Upper lobe of left lung (tissue), 6 donors: ENCODE measurements at regions not wholly inside any gene's neighbourhood (a gene's known extent, or its start where the extent isn't known, plus 50 kb on each side); places are given as distances from the start of the nearest gene placed in this dataset.
A peak's percentile ranks its signal among the peaks of the same experiment; 100 is the strongest.
"Not testable (repeated sequence)": the region's sequence is repeated elsewhere in the genome, so short reads cannot be mapped to it uniquely, and the experiment has no call there.

Source experiments
- ATAC-seq, 2 donors: fragments of 200-7000 bp; cut with Tn5 transposase; one replicate each; pipeline ENCODE4 v1.9.1; 2022; ENCODE audit warnings: mild to moderate bottlenecking in 2 of 2, moderate library complexity in 2 of 2; ENCODE audit not compliant: low FRiP score in 2 of 2
- DNase-seq, 2 donors: peaks; one replicate each; pipeline ENCODE4 v3.0.0-alpha.2; 2019 to 2020
- H3K27ac ChIP-seq, 4 donors: fragments of 200-600 bp; sonication (generic); one replicate each; pipeline ENCODE4 v1.5.1; 2016 to 2019
- H3K27me3 ChIP-seq, 4 donors: fragments of 200-600 bp; sonication (generic); one replicate each; pipeline ENCODE4 v1.5.1; 2017 to 2019
- H3K36me3 ChIP-seq, 4 donors: fragments of 200-600 bp; sonication (generic); one replicate each; pipeline ENCODE4 v1.5.1; 2016 to 2019
- H3K4me1 ChIP-seq, 4 donors: fragments of 200-600 bp; sonication (generic); one replicate each; pipeline ENCODE4 v1.5.1; 2018 to 2019
- H3K4me3 ChIP-seq, 4 donors: fragments of 200-600 bp; sonication (generic); one replicate each; pipeline ENCODE4 v1.5.1; 2017 to 2019; ENCODE audit warnings: mild to moderate bottlenecking in 2 of 4, moderate library complexity in 1 of 4
- H3K9me3 ChIP-seq, 4 donors: fragments of 200-600 bp; sonication (generic); one replicate each; pipeline ENCODE4 v1.5.1; 2018 to 2019
- EP300 ChIP-seq, 4 donors: sonication (generic); formaldehyde crosslinking; IDR thresholded peaks; one replicate each; pipeline ENCODE4 v1.5.1; 2017; ENCODE audit warnings: antibody characterized with exemption in 4 of 4, control low read depth in 2 of 4
- POLR2A ChIP-seq, 4 donors: fragments of 450-650 bp; IDR thresholded peaks; one replicate each; pipeline ENCODE4 v1.5.1; 2016 to 2017; ENCODE audit warnings: antibody characterized with exemption in 4 of 4, mild to moderate bottlenecking in 2 of 4
- POLR2AphosphoS5 ChIP-seq, 2 donors: sonication (generic); formaldehyde crosslinking; IDR thresholded peaks; one replicate each; pipeline ENCODE4 v1.5.1; 2017; ENCODE audit warnings: antibody characterized with exemption in 2 of 2
- WGBS, 2 donors: methylation state at CpG; one replicate each; pipeline ENCODE4 v1.1.5; 2017 to 2018; 5-methylcytosine and 5-hydroxymethylcytosine counted together
- TF ChIP-seq, protein P1 (sequence below), 6 experiments: fragments of 450-650 bp in 4 of 6; fragments of 200-600 bp in 2 of 6; sonication (generic) in 2 of 6; IDR thresholded peaks; one replicate each; pipeline ENCODE4 v1.5.1; 2016 to 2019; ENCODE audit warnings: antibody characterized with exemption in 6 of 6
- donor health status: DM: no; HTN: no; CAD: no; lungs with moderate emphysema.
- donor health status: DM: no; HTN: yes; CAD: no; lungs with severe emphysema.

DNA sequence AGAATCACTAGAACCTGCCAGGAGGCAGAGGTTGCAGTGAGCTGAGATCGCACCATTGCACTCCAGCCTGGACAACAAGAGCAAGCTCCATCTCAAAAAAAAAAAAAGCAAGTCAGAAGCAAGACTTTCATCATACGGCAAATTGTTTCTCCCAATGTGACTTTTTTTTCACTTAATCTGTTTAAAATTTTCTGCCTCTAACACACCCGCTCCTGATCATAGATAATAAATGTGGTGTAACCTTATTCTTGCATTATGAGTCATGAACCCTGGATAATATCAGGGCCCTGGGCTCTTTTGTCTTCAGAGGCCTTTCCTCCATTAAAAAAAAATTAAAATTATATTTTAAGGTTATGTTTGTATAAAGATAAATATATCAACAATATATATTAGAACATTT lies 111.4 kb upstream of the JCAD start:
- ATAC-seq (peak in 1 of 2 donors; percentile 50), DNase-seq (no peak)
- Histone ChIP-seq H3K27me3 (no peaks in the 10 kb centered on the region), H3K9me3 (no peaks in the 10 kb centered on the region), H3K4me1 (no peaks in the 10 kb centered on the region), H3K4me3 (no peak overlapping the region), H3K27ac (no peak overlapping the region), H3K36me3 (no peaks in the 10 kb centered on the region)
- no peak for TF ChIP-seq POLR2AphosphoS5 (IDR thresholded peaks at IDR 0.05)
- TF ChIP-seq, protein P1, sequence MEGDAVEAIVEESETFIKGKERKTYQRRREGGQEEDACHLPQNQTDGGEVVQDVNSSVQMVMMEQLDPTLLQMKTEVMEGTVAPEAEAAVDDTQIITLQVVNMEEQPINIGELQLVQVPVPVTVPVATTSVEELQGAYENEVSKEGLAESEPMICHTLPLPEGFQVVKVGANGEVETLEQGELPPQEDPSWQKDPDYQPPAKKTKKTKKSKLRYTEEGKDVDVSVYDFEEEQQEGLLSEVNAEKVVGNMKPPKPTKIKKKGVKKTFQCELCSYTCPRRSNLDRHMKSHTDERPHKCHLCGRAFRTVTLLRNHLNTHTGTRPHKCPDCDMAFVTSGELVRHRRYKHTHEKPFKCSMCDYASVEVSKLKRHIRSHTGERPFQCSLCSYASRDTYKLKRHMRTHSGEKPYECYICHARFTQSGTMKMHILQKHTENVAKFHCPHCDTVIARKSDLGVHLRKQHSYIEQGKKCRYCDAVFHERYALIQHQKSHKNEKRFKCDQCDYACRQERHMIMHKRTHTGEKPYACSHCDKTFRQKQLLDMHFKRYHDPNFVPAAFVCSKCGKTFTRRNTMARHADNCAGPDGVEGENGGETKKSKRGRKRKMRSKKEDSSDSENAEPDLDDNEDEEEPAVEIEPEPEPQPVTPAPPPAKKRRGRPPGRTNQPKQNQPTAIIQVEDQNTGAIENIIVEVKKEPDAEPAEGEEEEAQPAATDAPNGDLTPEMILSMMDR (IDR thresholded peaks at IDR 0.05), result no peak
- no peak for TF ChIP-seq POLR2A (IDR thresholded peaks at IDR 0.05)
- no peak for TF ChIP-seq EP300 (IDR thresholded peaks at IDR 0.05)
- 68 to 88% methylated on average over 3 of the region's 3 CpGs for WGBS, 2 donors

- TF ChIP-seq POLR2AphosphoS5 (IDR thresholded peaks at IDR 0.05) (no peak), EP300 (IDR thresholded peaks at IDR 0.05) (no peak), POLR2A (IDR thresholded peaks at IDR 0.05) (no peak)
- TF ChIP-seq, protein P1 (IDR thresholded peaks at IDR 0.05), result no peak
- Histone ChIP-seq H3K36me3 (no peaks in the 10 kb centered on the region), H3K27ac (no peak overlapping the region), H3K27me3 (no peaks in the 10 kb centered on the region), H3K9me3 (no peaks in the 10 kb centered on the region), H3K4me1 (no peaks in the 10 kb centered on the region), H3K4me3 (no peak overlapping the region)
- ATAC-seq, result no peak
- 87 to 94% methylated on average over 3 of the region's 3 CpGs for WGBS, 2 donors
- DNase-seq, result no peak
These were observed 110.8 kb upstream of the JCAD start for GRCh38 chr10:30170146-30170545.

DNA sequence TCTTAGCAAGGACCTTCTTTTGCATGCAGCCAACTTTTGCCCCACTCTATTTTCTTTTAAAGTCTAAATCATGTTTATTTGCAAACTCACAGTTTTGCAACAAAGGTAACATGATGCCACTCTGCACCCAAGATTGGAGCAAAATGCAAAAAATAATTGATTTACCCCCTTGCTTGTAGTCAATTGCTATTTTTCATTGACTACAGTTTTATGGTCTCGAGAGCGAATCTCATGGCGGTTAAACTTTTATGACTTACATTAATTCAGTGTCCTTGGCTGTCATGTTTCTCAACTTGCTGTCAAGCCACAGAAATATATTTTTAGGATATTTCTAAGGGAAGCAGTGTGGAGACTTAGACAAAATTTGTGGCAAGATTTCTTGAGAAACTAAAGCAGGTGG lies 110.0 kb upstream of the JCAD start:
- Histone ChIP-seq H3K4me1 (no peaks in the 10 kb centered on the region), H3K4me3 (no peak overlapping the region), H3K27me3 (no peaks in the 10 kb centered on the region), H3K36me3 (no peaks in the 10 kb centered on the region), H3K9me3 (no peaks in the 10 kb centered on the region), H3K27ac (no peak overlapping the region)
- DNase-seq (no peak), ATAC-seq (no peak)
- TF ChIP-seq EP300 (IDR thresholded peaks at IDR 0.05), result no peak
- TF ChIP-seq, protein P1 (IDR thresholded peaks at IDR 0.05), result no peak
- no peak for TF ChIP-seq POLR2AphosphoS5 (IDR thresholded peaks at IDR 0.05)
- no peak for TF ChIP-seq POLR2A (IDR thresholded peaks at IDR 0.05)
- 96 to 98% methylated on average over 3 of the region's 3 CpGs for WGBS, 2 donors

DNA sequence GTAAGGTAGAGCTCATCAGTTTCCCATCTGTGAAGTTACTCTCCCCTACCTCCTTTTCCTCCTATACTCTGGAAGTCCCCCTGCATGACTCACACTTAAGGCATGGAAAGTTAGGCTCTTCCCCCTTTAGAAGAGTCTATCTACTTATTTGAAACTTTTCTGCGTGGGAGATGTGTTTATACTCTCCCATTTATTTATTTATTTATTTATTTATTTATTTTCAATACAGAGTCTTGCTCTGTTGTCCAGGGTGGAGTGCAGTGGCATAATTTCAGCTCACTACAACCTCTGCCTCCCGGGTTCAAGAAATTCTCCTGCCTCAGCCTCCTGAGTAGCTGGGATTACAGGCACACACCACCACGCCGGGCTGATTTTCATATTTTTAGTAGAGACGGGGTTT lies 107.5 kb upstream of the JCAD start:
- no peak for ATAC-seq
- Histone ChIP-seq H3K27ac (no peak overlapping the region), H3K27me3 (no peaks in the 10 kb centered on the region), H3K4me3 (no peak overlapping the region), H3K4me1 (no peaks in the 10 kb centered on the region), H3K36me3 (no peaks in the 10 kb centered on the region), H3K9me3 (no peaks in the 10 kb centered on the region)
- no peak for TF ChIP-seq EP300 (IDR thresholded peaks at IDR 0.05)
- TF ChIP-seq, protein P1 (IDR thresholded peaks at IDR 0.05), result no peak
- no peak for TF ChIP-seq POLR2AphosphoS5 (IDR thresholded peaks at IDR 0.05)
- TF ChIP-seq POLR2A (IDR thresholded peaks at IDR 0.05), result no peak
- 91 to 94% methylated on average over 5 of the region's 5 CpGs for WGBS, 2 donors
- DNase-seq, result no peak

DNA sequence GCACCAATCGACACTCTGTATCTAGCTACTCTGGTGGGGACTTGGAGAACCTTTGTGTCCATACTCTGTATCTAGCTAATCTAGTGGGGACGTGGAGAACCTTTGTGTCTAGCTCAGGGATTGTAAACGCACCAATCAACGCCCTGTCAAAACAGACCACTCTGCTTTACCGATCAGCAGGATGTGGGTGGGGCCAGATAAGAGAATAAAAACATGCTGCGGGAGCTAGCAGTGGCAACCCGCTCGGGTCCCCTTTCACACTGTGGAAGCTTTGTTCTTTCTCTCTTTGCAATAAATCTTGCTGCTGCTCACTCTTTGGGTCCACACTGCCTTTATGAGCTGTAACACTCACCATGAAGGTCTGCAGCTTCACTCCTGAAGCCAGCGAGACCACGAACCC lies 104.0 kb upstream of the JCAD start:
- not testable (repeated sequence) for H3K4me1 ChIP-seq, H3K4me3 ChIP-seq, H3K36me3 ChIP-seq, DNase-seq, ATAC-seq, H3K9me3 ChIP-seq, H3K27ac ChIP-seq, H3K27me3 ChIP-seq
- WGBS, 2 donors, result 69 to 80% methylated on average over 8 to 10 of the region's 10 CpGs

DNA sequence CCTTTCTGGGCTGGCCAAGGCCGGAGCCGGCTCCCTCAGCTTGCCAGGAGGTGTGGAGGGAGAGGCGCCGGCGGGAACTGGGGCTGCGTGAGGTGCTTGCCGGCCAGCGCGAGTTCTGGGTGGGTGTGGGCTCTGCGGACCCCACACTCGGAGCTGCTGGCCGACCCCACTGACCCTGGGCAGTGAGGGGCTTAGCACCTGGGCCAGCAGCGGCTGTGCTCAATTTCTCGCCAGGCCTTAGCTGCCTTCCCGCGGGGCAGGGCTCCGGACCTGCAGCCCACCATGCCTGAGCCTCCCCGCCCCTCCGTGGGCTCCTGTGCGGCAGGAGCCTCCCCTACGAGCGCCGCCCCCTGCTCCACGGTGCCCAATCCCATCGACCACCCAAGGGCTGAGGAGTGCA lies 103.4 kb upstream of the JCAD start:
- ATAC-seq, H3K27me3 ChIP-seq, H3K9me3 ChIP-seq, H3K4me1 ChIP-seq, H3K4me3 ChIP-seq, H3K27ac ChIP-seq, H3K36me3 ChIP-seq: not testable (repeated sequence)
- DNase-seq, result peak in 1 of 2 donors; percentile 68
- WGBS, 2 donors, result 93 to 95% methylated on average over 3 to 18 of the region's 25 CpGs
